NCI-H345 (cell line): ENCODE measurements at regions not wholly inside any gene's neighbourhood (a gene's known extent, or its start where the extent isn't known, plus 50 kb on each side); places are given as distances from the start of the nearest gene placed in this dataset.
"Not testable (repeated sequence)": the region's sequence is repeated elsewhere in the genome, so short reads cannot be mapped to it uniquely, and the experiment has no call there.

Experiments
- DNase-seq: peaks from one replicate; lab custom pipeline; 2025; lab: John Stamatoyannopoulos, UW

GRCh38 chr21:23045955-23046354 is 2047.7 kb downstream of the NCAM2 start:
- DNase-seq: no peak

DNA sequence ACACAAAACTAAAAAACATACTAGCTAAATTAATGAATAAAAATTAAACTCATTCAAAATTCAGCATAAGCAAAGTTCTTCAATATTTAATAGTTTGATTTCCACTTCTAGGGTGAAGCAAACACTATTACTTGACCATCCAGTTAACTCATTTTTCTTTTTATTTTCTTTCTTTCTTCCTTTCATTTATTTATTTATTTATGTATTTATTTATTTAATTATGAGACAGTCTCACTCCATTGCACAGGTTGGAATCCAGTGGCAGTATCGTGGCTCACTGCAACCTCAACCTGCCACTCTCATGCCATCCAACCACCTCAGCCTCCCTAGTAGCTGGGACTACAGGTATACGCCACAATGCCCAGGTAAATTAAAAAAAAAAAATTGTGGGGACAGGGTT is 2069.5 kb downstream of the NCAM2 start:
- DNase-seq: no peak

- DNase-seq: no peak
Observed at GRCh38 chr21:23083242-23083641, 2085.0 kb downstream of the NCAM2 start.

DNA sequence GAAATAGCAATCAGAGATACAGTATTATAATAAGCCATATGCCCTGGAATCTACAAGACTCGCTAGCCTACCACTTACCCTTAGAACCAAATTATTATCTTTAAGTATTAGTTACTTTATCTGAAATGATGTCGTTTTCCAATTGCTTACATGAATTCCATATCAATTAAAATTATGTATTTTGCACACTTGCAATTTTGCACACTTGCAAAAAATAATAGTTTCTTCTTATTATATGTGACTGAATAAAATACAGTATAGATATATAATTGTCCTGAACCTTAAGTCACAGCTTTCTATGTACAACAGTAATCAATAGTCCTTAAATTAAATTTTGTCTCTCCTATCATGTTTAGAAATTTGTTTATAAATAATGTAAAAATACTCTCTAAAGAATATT is 2095.1 kb downstream of the NCAM2 start:
- no peak for DNase-seq

GRCh38 chr21:23099185-23099584 is 2101.0 kb downstream of the NCAM2 start:
- no peak for DNase-seq

DNA sequence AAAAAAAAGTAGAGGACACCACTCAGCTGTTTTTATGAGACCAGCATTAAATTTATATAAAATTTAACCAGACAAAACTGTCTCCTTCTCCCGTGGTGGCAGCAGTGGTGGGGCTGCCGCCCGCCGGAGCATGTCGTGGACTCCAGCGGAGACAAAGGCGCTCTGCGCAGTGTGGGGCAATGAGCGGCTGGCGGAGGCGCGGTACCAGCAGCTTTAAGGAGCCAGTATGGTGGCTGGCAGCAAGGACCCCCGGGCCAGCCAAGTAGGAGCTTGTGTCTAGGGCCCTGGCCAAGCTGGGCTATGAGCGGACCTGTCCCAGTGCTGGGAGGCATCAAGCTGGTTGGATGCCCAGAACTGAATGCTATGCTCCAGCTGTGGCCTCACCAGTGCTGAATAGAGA is 2102.9 kb downstream of the NCAM2 start:
- DNase-seq: no peak

DNA sequence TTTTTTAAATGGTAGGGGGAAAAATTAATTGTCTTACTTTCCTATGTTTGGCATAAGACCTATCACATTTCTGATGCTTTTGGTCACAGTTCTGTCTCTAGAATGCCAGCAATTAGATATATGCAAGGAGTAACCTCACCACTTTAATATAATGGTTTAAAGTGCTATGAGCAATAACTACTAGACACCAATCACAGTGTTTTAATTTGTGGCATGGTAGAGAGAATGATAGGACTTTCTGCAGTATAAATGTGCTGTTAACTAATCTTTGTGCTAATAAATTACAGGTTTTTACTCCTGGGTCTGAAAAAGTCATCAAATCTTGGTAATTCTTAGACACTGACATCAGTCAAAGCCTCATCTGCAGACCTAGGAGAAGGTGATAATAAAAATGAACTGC is 2110.3 kb downstream of the NCAM2 start:
- DNase-seq: no peak

- DNase-seq: no peak
Observed at GRCh38 chr21:23111070-23111600, 2112.9 kb downstream of the NCAM2 start.

GRCh38 chr21:23119491-23119890 is 2121.3 kb downstream of the NCAM2 start:
- no peak for DNase-seq

DNA sequence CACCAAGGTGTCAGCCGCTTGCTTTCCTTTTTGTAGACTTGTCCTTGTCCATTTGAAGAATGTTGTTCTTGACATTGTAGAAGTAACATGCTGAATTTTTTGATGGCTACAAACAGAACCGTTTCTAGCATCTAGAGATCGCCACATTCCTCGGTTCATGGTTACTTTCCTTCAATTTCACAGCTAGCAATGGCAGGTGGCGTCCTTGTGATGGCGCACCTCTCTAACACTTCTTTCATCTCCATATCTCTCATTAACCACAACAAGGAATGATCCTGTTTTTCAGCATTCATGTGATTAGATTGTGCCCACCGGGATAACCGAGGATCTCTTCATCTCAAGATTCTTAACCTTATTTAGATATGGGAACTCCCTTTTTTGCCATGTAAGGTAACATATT is 2129.8 kb downstream of the NCAM2 start:
- DNase-seq: no peak

- no peak for DNase-seq
Observed at GRCh38 chr21:23130308-23130707, 2132.1 kb downstream of the NCAM2 start.

DNA sequence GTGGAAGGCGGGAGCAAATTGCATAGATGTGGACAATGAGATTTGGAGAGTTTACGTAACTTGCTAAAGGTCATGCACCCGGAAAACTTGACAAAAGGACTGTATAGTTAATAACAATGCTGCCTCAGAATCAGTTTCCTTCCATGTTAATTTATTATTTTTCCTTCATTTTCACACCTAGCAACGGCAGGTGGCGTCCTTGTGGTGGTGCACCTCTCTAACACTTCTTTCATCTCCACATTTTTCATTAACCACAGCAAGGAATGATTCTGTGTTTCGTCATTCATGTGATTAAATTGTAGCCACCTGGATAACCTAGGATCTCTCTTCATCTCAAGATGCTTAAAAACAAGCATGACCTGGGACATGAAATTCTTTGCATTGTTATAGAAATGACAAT is 2133.0 kb downstream of the NCAM2 start:
- no peak for DNase-seq

DNA sequence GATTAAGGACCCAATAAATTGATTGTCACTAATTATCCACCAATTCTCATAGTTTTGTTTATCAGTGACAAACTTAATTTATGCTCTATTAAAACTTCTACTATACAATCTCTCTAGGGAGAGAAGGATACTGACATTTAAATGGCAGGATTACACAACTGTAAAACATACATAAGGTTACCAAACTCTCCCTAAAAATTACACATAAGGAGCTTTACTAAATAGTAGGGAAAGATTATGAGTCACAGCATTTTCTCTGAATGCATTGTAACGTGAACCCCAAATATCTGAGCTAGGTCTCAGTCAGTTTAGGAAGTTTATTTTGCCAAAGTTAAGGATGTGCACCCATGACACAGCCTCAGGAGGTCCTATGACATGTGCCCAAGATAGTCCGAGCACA is 2140.6 kb downstream of the NCAM2 start:
- DNase-seq: no peak

DNA sequence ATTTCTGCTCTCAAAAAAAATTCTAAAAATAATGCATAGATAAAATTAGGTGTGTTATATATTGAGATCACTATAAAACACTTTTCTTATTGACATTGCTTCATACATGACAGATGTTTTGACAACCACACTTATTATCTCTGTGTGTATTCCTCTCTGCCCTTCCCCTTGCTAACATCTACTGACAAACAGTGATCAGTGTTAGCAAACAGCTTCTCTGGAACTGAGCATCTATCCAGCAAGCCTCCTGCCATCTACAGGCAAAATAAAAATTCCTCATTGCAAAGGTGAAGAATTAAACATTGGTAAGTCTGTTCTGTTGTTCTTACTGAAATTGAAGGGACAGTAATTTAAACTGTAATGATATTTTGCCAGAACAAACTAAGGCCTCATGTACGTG is 2153.9 kb downstream of the NCAM2 start:
- no peak for DNase-seq

- DNase-seq: not testable (repeated sequence)
Observed at GRCh38 chr21:23153842-23154241, 2155.6 kb downstream of the NCAM2 start.

DNA sequence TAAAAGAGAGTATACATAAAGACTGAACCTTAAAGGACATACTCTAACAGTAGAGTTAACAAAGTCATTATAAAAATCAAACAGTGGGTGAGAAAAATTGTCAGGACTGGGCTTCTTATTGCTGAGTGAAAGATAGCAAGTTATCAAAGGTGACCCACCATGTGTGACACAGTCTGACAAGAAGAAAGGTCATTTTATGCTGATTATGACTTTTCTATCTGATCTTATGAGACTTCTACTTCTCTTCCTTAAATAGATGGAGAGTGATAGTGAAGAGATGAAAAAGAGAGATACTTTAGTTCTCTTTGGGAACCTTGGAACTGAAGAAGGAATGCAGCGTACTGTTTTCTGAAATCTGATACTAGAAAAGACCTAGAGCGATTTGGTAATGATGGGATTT is 2157.1 kb downstream of the NCAM2 start:
- no peak for DNase-seq

GRCh38 chr21:23160914-23161313 is 2162.7 kb downstream of the NCAM2 start:
- DNase-seq: no peak

DNA sequence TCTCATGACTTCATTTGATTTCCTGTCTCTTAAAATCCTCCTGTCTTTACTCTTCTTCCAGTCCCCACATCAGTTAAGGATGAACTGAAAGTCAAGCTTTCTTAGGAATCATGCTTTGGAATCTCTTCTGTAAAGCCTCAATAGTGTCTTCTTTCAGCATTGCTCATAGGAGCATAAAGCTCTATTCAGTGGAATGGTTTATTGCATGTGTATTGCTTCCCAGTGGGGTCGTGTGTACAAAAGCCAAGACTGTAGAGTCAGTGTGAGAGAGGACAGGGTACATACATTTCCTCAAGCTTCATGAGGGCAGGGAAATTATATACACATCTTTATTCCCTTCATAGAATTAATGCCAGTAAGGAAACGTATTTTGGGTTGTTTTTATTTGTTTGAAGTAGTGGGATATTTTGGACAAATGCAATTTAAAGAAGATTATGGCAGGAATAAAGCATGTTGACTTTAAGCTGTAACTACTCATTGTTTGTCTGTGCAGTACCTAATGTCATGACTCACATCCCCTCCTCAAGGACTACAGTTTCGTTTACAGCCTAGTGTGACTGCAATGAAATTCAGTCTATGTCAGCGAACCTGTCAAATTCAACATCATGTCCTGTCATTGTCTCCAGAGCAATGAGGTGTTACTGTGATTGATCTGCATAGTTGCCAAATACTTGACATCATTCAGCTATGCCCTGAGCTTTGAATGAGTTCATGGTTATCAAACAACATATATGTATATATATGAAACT is 2164.2 kb downstream of the NCAM2 start:
- DNase-seq: peak; percentile 5
